Caco-2 (cell line): ENCODE measurements at regions not wholly inside any gene's neighbourhood (a gene's known extent, or its start where the extent isn't known, plus 50 kb on each side); places are given as distances from the start of the nearest gene placed in this dataset.

Experiments used
- BruUV-seq: library from RNA; stranded (reverse); fragments of 400-500 nt; replicated peaks from 2 replicates; lab custom pipeline; 2021; lab: Mats Ljungman, UMichigan
- CTCF ChIA-PET: fragments of 300-600 bp; sonication (Branson Sonifier 250); formaldehyde crosslinking; loops from one replicate; lab custom pipeline; 2022; ENCODE audit warnings: antibody characterized with exemption; lab: Charles Lee
- POLR2A ChIA-PET: fragments of 300-600 bp; sonication (Branson Sonifier 250); formaldehyde crosslinking; loops from one replicate; lab custom pipeline; 2022; ENCODE audit warnings: antibody characterized with exemption; lab: Charles Lee
- DNase-seq, 2 experiments: peaks; one replicate each; pipeline versions ENCODE4 v3.0.0 to v3.0.0-alpha.2; 2020 to 2022
- H3K27me3 ChIP-seq: replicated peaks from 2 replicates; pipeline ENCODE4 v1.6.0; 2011; ENCODE audit warnings: low read length; ENCODE audit not compliant: control insufficient read depth, insufficient read depth
- H3K36me3 ChIP-seq: 2 replicates; pipeline ENCODE4 v1.5.1; 2011; ENCODE audit warnings: low read length; ENCODE audit not compliant: control insufficient read depth, insufficient read depth
- H3K4me1 ChIP-seq: fragments of 250-450 bp; sonication (Bioruptor Pico); 2 replicates; pipeline ENCODE4 v1.5.1; 2020; ENCODE audit warnings: mild to moderate bottlenecking
- H3K4me3 ChIP-seq: 2 replicates; pipeline ENCODE4 v1.5.1; 2011; ENCODE audit warnings: low read depth, mild to moderate bottlenecking, control low read depth, low read length
- H3K9me3 ChIP-seq: fragments of 250-450 bp; sonication (Bioruptor Pico); 2 replicates; pipeline ENCODE4 v1.5.1; 2020; ENCODE audit warnings: mild to moderate bottlenecking, moderate library complexity
- H3K27ac Mint-ChIP-seq: one replicate; pipeline ENCODE4 v1.8.0; 2022; ENCODE audit warnings: mixed read lengths; ENCODE audit not compliant: unreplicated experiment
- H3K27me3 Mint-ChIP-seq: one replicate; pipeline ENCODE4 v1.8.0; 2022; ENCODE audit warnings: mixed read lengths; ENCODE audit not compliant: insufficient read depth, unreplicated experiment
- H3K36me3 Mint-ChIP-seq: one replicate; pipeline ENCODE4 v1.8.0; 2022; ENCODE audit warnings: mild to moderate bottlenecking, mixed read lengths; ENCODE audit not compliant: insufficient read depth, unreplicated experiment
- H3K4me1 Mint-ChIP-seq: one replicate; pipeline ENCODE4 v1.8.0; 2022; ENCODE audit warnings: low read depth, mixed read lengths; ENCODE audit not compliant: unreplicated experiment
- H3K4me3 Mint-ChIP-seq: one replicate; pipeline ENCODE4 v1.8.0; 2022; ENCODE audit warnings: mild to moderate bottlenecking, moderate library complexity, mixed read lengths; ENCODE audit not compliant: unreplicated experiment
- H3K9me3 Mint-ChIP-seq: one replicate; pipeline ENCODE4 v1.8.0; 2022; ENCODE audit warnings: mixed read lengths; ENCODE audit not compliant: unreplicated experiment
- CTCF ChIP-seq, 2 experiments: fragments of 200-600 bp in 1 of 2; IDR thresholded peaks; 1 replicate in 1 of 2; 2 replicates in 1 of 2; pipeline versions ENCODE4 v1.5.1 to v1.8.0; 2011 to 2022; ENCODE audit warnings: antibody characterized with exemption in 1 of 2, control low read depth in 1 of 2, inconsistent platforms in 1 of 2, low read depth in 1 of 2, low read length in 1 of 2, mild to moderate bottlenecking in 1 of 2, moderate library complexity in 1 of 2; ENCODE audit not compliant: insufficient read depth in 1 of 2, severe bottlenecking in 1 of 2, unreplicated experiment in 1 of 2
- intact Hi-C: fragments of 100-400 bp; cut with micrococcal nuclease; formaldehyde crosslinking; loops from one replicate; pipeline ENCODE4 v1.10.0; 2022; ENCODE audit not compliant: unreplicated experiment

GRCh38 chr12:67721248-67721647 is 72.7 kb downstream of the DYRK2 start:
- Histone ChIP-seq H3K4me3 (no peak overlapping the region), H3K4me1 (peaks cover 55% of the 10 kb centered on the region), H3K9me3 (no peaks in the 10 kb centered on the region), H3K27me3 (no peaks in the 10 kb centered on the region), H3K36me3 (no peaks in the 10 kb centered on the region)
- intact Hi-C loops, result no loop called here
- H3K27me3 Mint-ChIP-seq, result no peaks in the 10 kb centered on the region
- ChIA-PET POLR2A (interaction anchor here (1.1 kb wide), 1 partner anchor 201 kb away, joined by 3 read pairs; no protein-coding TSS in a partner anchor), CTCF (no interaction called here)
- H3K4me1 Mint-ChIP-seq, result peaks cover 27% of the 10 kb centered on the region
- no peak for TF ChIP-seq CTCF (IDR thresholded peaks at IDR 0.05; ENCODE audit: insufficient read depth in 1 of 2, low read depth in 1 of 2, low read length in 1 of 2, severe bottlenecking in 1 of 2, unreplicated experiment in 1 of 2)
- H3K4me3 Mint-ChIP-seq, result peak overlapping the region; percentile 71
- BruUV-seq, result no TSS peak
- DNase-seq, result no peak
- peaks cover 24% of the 10 kb centered on the region for H3K36me3 Mint-ChIP-seq
- peak overlapping the region; percentile 75 for H3K27ac Mint-ChIP-seq
- H3K9me3 Mint-ChIP-seq, result no peaks in the 10 kb centered on the region

- peak overlapping the region; percentile 71 for H3K4me3 Mint-ChIP-seq
- H3K27ac Mint-ChIP-seq, result peak overlapping the region; percentile 72
- H3K9me3 Mint-ChIP-seq, result no peaks in the 10 kb centered on the region
- H3K9me3 ChIP-seq, result no peaks in the 10 kb centered on the region
- H3K4me1 ChIP-seq, result peaks cover 44% of the 10 kb centered on the region
- intact Hi-C loops, result loop anchor here (1.0 to 2.0 kb wide), 2 partner anchors 26 to 75 kb away; no protein-coding TSS in a partner anchor
- no peaks in the 10 kb centered on the region for H3K36me3 ChIP-seq
- POLR2A ChIA-PET, result no interaction called here
- BruUV-seq, result no TSS peak
- peaks cover 27% of the 10 kb centered on the region for H3K4me1 Mint-ChIP-seq
- peaks cover 19% of the 10 kb centered on the region for H3K36me3 Mint-ChIP-seq
- peak in 1 of 2 experiments; percentile 46 for DNase-seq
- TF ChIP-seq CTCF (IDR thresholded peaks at IDR 0.05; ENCODE audit: insufficient read depth in 1 of 2, low read depth in 1 of 2, low read length in 1 of 2, severe bottlenecking in 1 of 2, unreplicated experiment in 1 of 2), result no peak
- no peaks in the 10 kb centered on the region for H3K27me3 Mint-ChIP-seq
- H3K27me3 ChIP-seq, result no peaks in the 10 kb centered on the region
- CTCF ChIA-PET, result no interaction called here
- H3K4me3 ChIP-seq, result no peak overlapping the region; the same call in 1 of the 2 replicates
Observed at GRCh38 chr12:67722296-67722695, 73.8 kb downstream of the DYRK2 start.

GRCh38 chr12:67726868-67727267 is 78.3 kb downstream of the DYRK2 start:
- no peak for TF ChIP-seq CTCF (IDR thresholded peaks at IDR 0.05; ENCODE audit: insufficient read depth in 1 of 2, low read depth in 1 of 2, low read length in 1 of 2, severe bottlenecking in 1 of 2, unreplicated experiment in 1 of 2)
- Mint-ChIP-seq H3K27ac (no peak overlapping the region), H3K4me3 (no peak overlapping the region), H3K27me3 (no peaks in the 10 kb centered on the region), H3K4me1 (peaks cover 8% of the 10 kb centered on the region), H3K9me3 (no peaks in the 10 kb centered on the region), H3K36me3 (no peaks in the 10 kb centered on the region)
- Histone ChIP-seq H3K4me3 (no peak overlapping the region), H3K36me3 (no peaks in the 10 kb centered on the region), H3K27me3 (no peaks in the 10 kb centered on the region), H3K9me3 (no peaks in the 10 kb centered on the region), H3K4me1 (peaks cover 18% of the 10 kb centered on the region)
- intact Hi-C loops, result no loop called here
- DNase-seq, result no peak
- CTCF ChIA-PET, result no interaction called here
- POLR2A ChIA-PET, result no interaction called here
- no TSS peak for BruUV-seq
